H1 (cell line): ENCODE measurements at regions not wholly inside any gene's neighbourhood (a gene's known extent, or its start where the extent isn't known, plus 50 kb on each side); places are given as distances from the start of the nearest gene placed in this dataset.

ENCODE experiments used
- CTCF ChIA-PET: fragments of 300-600 bp; sonication (Branson Sonifier 250); formaldehyde crosslinking; loops from one replicate; lab custom pipeline; 2021; ENCODE audit not compliant: partially characterized antibody; lab: Charles Lee
- POLR2A ChIA-PET: fragments of 300-600 bp; sonication (Branson Sonifier 250); formaldehyde crosslinking; loops from one replicate; lab custom pipeline; 2021; ENCODE audit warnings: inconsistent platforms; ENCODE audit not compliant: partially characterized antibody; lab: Charles Lee
- DNase-seq, 2 experiments: peaks; one replicate each; pipeline versions ENCODE4 v3.0.0 to v3.0.0-alpha.2; 2010 to 2022; ENCODE audit warnings: low spot score in 2 of 2, low read depth in 1 of 2, mixed read lengths in 1 of 2
- FAIRE-seq: peaks from 2 replicates; lab custom pipeline; 2011; peaks lifted over from hg19 to GRCh38; lab: Jason Lieb, UNC
- H2AFZ ChIP-seq: 2 replicates; pipeline ENCODE4 v1.8.1; 2012; ENCODE audit warnings: low read length, inconsistent platforms
- H2AK5ac ChIP-seq: 2 replicates; pipeline ENCODE4 v1.6.1; 2013; ENCODE audit warnings: low read depth, low read length
- H2BK120ac ChIP-seq: replicated peaks from 2 replicates; pipeline ENCODE3; 2013; ENCODE audit warnings: low read depth, low read length, inconsistent platforms
- H2BK12ac ChIP-seq: 2 replicates; pipeline ENCODE4 v1.6.1; 2013; ENCODE audit warnings: low read depth, low read length
- H2BK15ac ChIP-seq: 2 replicates; pipeline ENCODE4 v1.6.1; 2013; ENCODE audit warnings: low read length
- H2BK20ac ChIP-seq: 2 replicates; pipeline ENCODE4 v1.6.1; 2013; ENCODE audit warnings: low read length
- H2BK5ac ChIP-seq: 2 replicates; pipeline ENCODE4 v1.6.1; 2013; ENCODE audit warnings: low read depth, low read length
- H3K14ac ChIP-seq: 2 replicates; pipeline ENCODE4 v1.6.1; 2013; ENCODE audit warnings: inconsistent platforms; ENCODE audit not compliant: insufficient read length
- H3K18ac ChIP-seq: 2 replicates; pipeline ENCODE4 v1.6.1; 2013; ENCODE audit warnings: low read length; ENCODE audit errors: extremely low read depth
- H3K23ac ChIP-seq: 2 replicates; pipeline ENCODE4 v1.6.1; 2013; ENCODE audit warnings: inconsistent platforms; ENCODE audit not compliant: insufficient read length
- H3K23me2 ChIP-seq: 2 replicates; pipeline ENCODE4 v1.6.1; 2013; ENCODE audit warnings: low read depth, low read length
- H3K27ac ChIP-seq: 2 replicates; pipeline ENCODE4 v1.6.1; 2011; ENCODE audit warnings: low read depth, low read length, inconsistent platforms
- H3K27me3 ChIP-seq, 4 experiments: replicated peaks in 1 of 4; 1 replicate in 1 of 4; 2 replicates in 3 of 4; pipeline versions ENCODE4 v1.6.1 to v1.8.1; 2011 to 2013; ENCODE audit warnings: low read length in 3 of 4, mild to moderate bottlenecking in 3 of 4, inconsistent platforms in 2 of 4, mixed read lengths in 2 of 4, moderate library complexity in 1 of 4; ENCODE audit not compliant: control insufficient read depth in 3 of 4, insufficient read depth in 3 of 4; ENCODE audit errors: extremely low read depth in 1 of 4
- H3K36me3 ChIP-seq, 4 experiments: 2 replicates each; pipeline versions ENCODE4 v1.6.1 to v1.8.1; 2011 to 2013; ENCODE audit warnings: mild to moderate bottlenecking in 4 of 4, low read length in 3 of 4, moderate library complexity in 2 of 4, control low read depth in 1 of 4, inconsistent platforms in 1 of 4; ENCODE audit not compliant: insufficient read depth in 4 of 4, control insufficient read depth in 2 of 4
- H3K4ac ChIP-seq: replicated peaks from 2 replicates; pipeline ENCODE3; 2013; ENCODE audit warnings: low read length, low read depth, mixed read lengths, inconsistent platforms; ENCODE audit not compliant: insufficient read length
- H3K4me1 ChIP-seq, 4 experiments: replicated peaks in 1 of 4; 1 replicate in 1 of 4; 2 replicates in 3 of 4; pipeline versions ENCODE4 v1.6.1 to v1.8.1; 2011 to 2013; ENCODE audit warnings: low read length in 3 of 4, inconsistent platforms in 2 of 4, mixed read lengths in 1 of 4; ENCODE audit not compliant: insufficient read depth in 4 of 4, control insufficient read depth in 3 of 4
- H3K4me2 ChIP-seq, 2 experiments: 2 replicates each; pipeline versions ENCODE4 v1.6.1 to v1.8.1; 2011 to 2013; ENCODE audit warnings: low read depth in 2 of 2, low read length in 2 of 2, control low read depth in 1 of 2, inconsistent platforms in 1 of 2, mild to moderate bottlenecking in 1 of 2; ENCODE audit not compliant: insufficient read depth in 1 of 2
- H3K4me3 ChIP-seq, 4 experiments: fragments of 200-600, 300-600 bp in 1 of 4; sonication (generic), shearing (Covaris generic), sonication (Bioruptor Twin) in 1 of 4; 2 replicates each; pipeline versions ENCODE4 v1.5.1 to v1.8.1; 2011 to 2016; ENCODE audit warnings: low read length in 4 of 4, low read depth in 3 of 4, control low read depth in 2 of 4, inconsistent platforms in 2 of 4, mild to moderate bottlenecking in 2 of 4, mixed read lengths in 1 of 4, moderate library complexity in 1 of 4; ENCODE audit not compliant: insufficient read depth in 2 of 4; ENCODE audit errors: extremely low read depth in 1 of 4
- H3K56ac ChIP-seq: replicated peaks from 2 replicates; pipeline ENCODE3; 2013; ENCODE audit warnings: low read depth, mild to moderate bottlenecking, mixed read lengths, low read length, inconsistent platforms; ENCODE audit not compliant: insufficient read length
- H3K79me1 ChIP-seq: 2 replicates; pipeline ENCODE4 v1.6.1; 2013; ENCODE audit warnings: low read depth, low read length, control low read depth
- H3K79me2 ChIP-seq, 2 experiments: 2 replicates each; pipeline versions ENCODE4 v1.6.1 to v1.8.1; 2012 to 2013; ENCODE audit warnings: low read length in 2 of 2, mild to moderate bottlenecking in 2 of 2, inconsistent platforms in 1 of 2; ENCODE audit not compliant: insufficient read depth in 2 of 2, control insufficient read depth in 1 of 2
- H3K9ac ChIP-seq, 4 experiments: replicated peaks in 1 of 4; 1 replicate in 1 of 4; 2 replicates in 3 of 4; pipeline versions ENCODE4 v1.6.1 to v1.8.1; 2011 to 2013; ENCODE audit warnings: low read depth in 3 of 4, low read length in 3 of 4, control low read depth in 2 of 4, mild to moderate bottlenecking in 2 of 4, moderate library complexity in 2 of 4, inconsistent platforms in 1 of 4; ENCODE audit errors: extremely low read depth in 1 of 4
- H3K9me3 ChIP-seq, 2 experiments: 2 replicates each; pipeline versions ENCODE4 v1.6.1 to v1.8.1; 2012 to 2013; ENCODE audit warnings: mild to moderate bottlenecking in 2 of 2, moderate library complexity in 2 of 2, control low read depth in 1 of 2, inconsistent platforms in 1 of 2, low read depth in 1 of 2, low read length in 1 of 2, mixed read lengths in 1 of 2; ENCODE audit not compliant: insufficient read depth in 2 of 2
- H4K20me1 ChIP-seq, 2 experiments: replicated peaks in 1 of 2; 2 replicates each; pipeline versions ENCODE3 to v1.8.1; 2011 to 2013; ENCODE audit warnings: inconsistent platforms in 2 of 2, low read length in 2 of 2, mild to moderate bottlenecking in 1 of 2; ENCODE audit not compliant: insufficient read depth in 2 of 2, control insufficient read depth in 1 of 2
- H4K5ac ChIP-seq: 2 replicates; pipeline ENCODE4 v1.6.1; 2013; ENCODE audit warnings: low read length, low read depth, mixed read lengths, inconsistent platforms; ENCODE audit not compliant: insufficient read length
- H4K8ac ChIP-seq: 2 replicates; pipeline ENCODE4 v1.8.0; 2013; ENCODE audit warnings: mild to moderate bottlenecking, moderate library complexity, low read length, inconsistent platforms; ENCODE audit not compliant: insufficient read depth; ENCODE audit errors: extremely low read depth
- H4K91ac ChIP-seq: replicated peaks from 2 replicates; pipeline ENCODE3; 2013; ENCODE audit warnings: low read length, mixed read lengths, inconsistent platforms; ENCODE audit not compliant: insufficient read length
- HDAC2 ChIP-seq, 2 experiments: fragments of 300-600 bp in 1 of 2; sonication (generic) in 1 of 2; IDR thresholded peaks; 2 replicates each; pipeline ENCODE4 v1.6.1; 2011 to 2012; ENCODE audit warnings: low read depth in 2 of 2, low read length in 2 of 2, mild to moderate bottlenecking in 2 of 2, moderate library complexity in 2 of 2, borderline replicate concordance in 1 of 2, inconsistent platforms in 1 of 2
- RXRA ChIP-seq: IDR thresholded peaks from 2 replicates; pipeline ENCODE4 v1.6.1; 2011; ENCODE audit warnings: low read depth, mild to moderate bottlenecking, low read length, moderate library complexity; ENCODE audit not compliant: insufficient read depth
- TAF1 ChIP-seq: IDR thresholded peaks from 2 replicates; pipeline ENCODE4 v1.6.1; 2011; ENCODE audit warnings: mild to moderate bottlenecking, low read depth, low read length
- WGBS, 2 experiments: shearing (Covaris generic) in 1 of 2; methylation state at CpG; one replicate each; pipeline versions ENCODE4 v1.1.6 to v1.1.7; 2013 to 2015; ENCODE audit warnings: low lambda C conversion rate in 2 of 2, mixed read lengths in 2 of 2, inconsistent platforms in 1 of 2, low coverage in 1 of 2, missing lambda C conversion rate in 1 of 2; ENCODE audit not compliant: insufficient replicate concordance in 2 of 2, insufficient coverage in 1 of 2, insufficient read length in 1 of 2; ENCODE audit errors: extremely low coverage in 1 of 2, missing lambda C conversion rate in 1 of 2; 5-methylcytosine and 5-hydroxymethylcytosine counted together

DNA sequence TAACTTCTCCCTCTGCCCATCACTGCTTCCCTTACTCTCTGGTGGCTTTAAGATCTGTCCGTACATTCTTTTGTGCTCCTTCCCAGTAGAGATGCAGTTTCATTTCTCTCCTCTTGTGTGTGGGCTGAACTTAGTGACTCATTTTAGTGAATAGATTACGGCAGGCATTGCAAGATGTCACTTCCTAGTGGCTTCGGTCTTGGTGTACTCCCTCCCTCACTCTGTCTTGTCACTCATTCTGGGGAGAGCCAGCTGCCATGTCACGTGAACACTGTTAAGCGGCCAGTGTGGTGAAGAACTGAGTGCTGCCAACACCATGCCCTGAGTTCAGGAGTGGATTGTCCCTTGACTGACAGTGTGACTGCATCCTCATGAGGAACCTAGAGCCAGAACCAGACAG, 115.9 kb downstream of the OTOR start:
- H3K36me3 ChIP-seq = no peaks in the 10 kb centered on the region
- H4K5ac ChIP-seq = no peak overlapping the region
- H3K4me3 ChIP-seq = no peak overlapping the region
- H3K56ac ChIP-seq = no peak overlapping the region
- no peak overlapping the region for H3K4me2 ChIP-seq
- TF ChIP-seq HDAC2 (IDR thresholded peaks at IDR 0.05; ENCODE audit: borderline replicate concordance in 1 of 2, low read depth in 2 of 2, low read length in 2 of 2) = no peak
- TF ChIP-seq RXRA = no peak
- TF ChIP-seq TAF1 = no peak
- TF ChIP-seq, all 59 proteins: peak for 0
- Histone ChIP-seq H2BK120ac (no peak overlapping the region), H3K18ac (no peak overlapping the region), H2AFZ (no peak overlapping the region), H2AK5ac (no peak overlapping the region), H3K14ac (no peak overlapping the region), H3K23me2 (no peaks in the 10 kb centered on the region), H3K4ac (no peak overlapping the region), H3K9ac (no peak overlapping the region), H2BK12ac (no peak overlapping the region), H3K27ac (no peak overlapping the region), H3K9me3 (no peaks in the 10 kb centered on the region), H2BK20ac (no peak overlapping the region), H4K8ac (no peak overlapping the region), H4K20me1 (no peaks in the 10 kb centered on the region), H4K91ac (no peak overlapping the region), H2BK5ac (no peak overlapping the region), H3K79me2 (no peaks in the 10 kb centered on the region), H3K79me1 (no peaks in the 10 kb centered on the region), H3K23ac (no peak overlapping the region), H3K27me3 (no peaks in the 10 kb centered on the region; a peak in 1 of 7 replicates), H3K4me1 (no peaks in the 10 kb centered on the region), H2BK15ac (no peak overlapping the region)
- WGBS, 2 experiments = 92% methylated on average over 5 of the region's 5 CpGs; no CpG with 5 or more reads in 1 of the 2 experiments
- DNase-seq = no peak
- POLR2A ChIA-PET = no interaction called here
- CTCF ChIA-PET = interaction anchor here (1.0 to 1.5 kb wide), 2 partner anchors 62 to 567 kb away, joined by 3 to 4 read pairs; no protein-coding TSS in a partner anchor
- no peak for FAIRE-seq
